HEK293T (cell line): ENCODE measurements at regions not wholly inside any gene's neighbourhood (a gene's known extent, or its start where the extent isn't known, plus 50 kb on each side); places are given as distances from the start of the nearest gene placed in this dataset.

ENCODE experiments used
- CTCF ChIA-PET: fragments of 350-600 bp; formaldehyde crosslinking; extraction: SDS; loops from one replicate; lab custom pipeline; 2021; ENCODE audit warnings: antibody characterized with exemption, inconsistent platforms; lab: Yijun Ruan, JAX
- POLR2A ChIA-PET: fragments of 350-600 bp; formaldehyde crosslinking; extraction: SDS; loops from one replicate; lab custom pipeline; 2020; ENCODE audit warnings: antibody characterized with exemption, inconsistent platforms; lab: Yijun Ruan, JAX
- DNase-seq: peaks from one replicate; pipeline ENCODE4 v3.0.0; 2012; ENCODE audit warnings: mixed read lengths; ENCODE audit errors: extremely low spot score
- ARNT ChIP-seq: fragments of 450-650 bp; IDR thresholded peaks from 2 replicates; pipeline ENCODE4 v1.6.1; 2017; ENCODE audit warnings: mild to moderate bottlenecking
- BHLHE40 ChIP-seq: fragments of 450-650 bp; IDR thresholded peaks from 2 replicates; pipeline ENCODE4 v1.6.1; 2016; ENCODE audit warnings: mild to moderate bottlenecking, moderate library complexity, borderline replicate concordance
- CTBP1 ChIP-seq: fragments of 450-650 bp; IDR thresholded peaks from 2 replicates; pipeline ENCODE4 v1.6.1; 2016; ENCODE audit warnings: borderline replicate concordance
- ELF4 ChIP-seq: fragments of 450-650 bp; IDR thresholded peaks from 2 replicates; pipeline ENCODE4 v1.6.1; 2017; ENCODE audit warnings: antibody characterized with exemption
- FOXA1 ChIP-seq: fragments of 450-650 bp; IDR thresholded peaks from 2 replicates; pipeline ENCODE4 v1.6.1; 2016; ENCODE audit warnings: mild to moderate bottlenecking
- FOXK2 ChIP-seq: fragments of 450-650 bp; IDR thresholded peaks from 2 replicates; pipeline ENCODE4 v1.6.1; 2016; ENCODE audit warnings: mild to moderate bottlenecking
- FOXM1 ChIP-seq: fragments of 450-650 bp; IDR thresholded peaks from 2 replicates; pipeline ENCODE4 v1.6.1; 2017; ENCODE audit warnings: mild to moderate bottlenecking, borderline replicate concordance
- HDGF ChIP-seq: fragments of 450-650 bp; IDR thresholded peaks from 2 replicates; pipeline ENCODE4 v1.6.1; 2017; ENCODE audit warnings: antibody characterized with exemption, borderline replicate concordance
- L3MBTL2 ChIP-seq: fragments of 450-650 bp; conservative IDR thresholded peaks from 2 replicates; pipeline ENCODE4 v1.6.1; 2016; ENCODE audit warnings: mild to moderate bottlenecking
- LEF1 ChIP-seq: fragments of 450-650 bp; IDR thresholded peaks from 2 replicates; pipeline ENCODE4 v1.6.1; 2017; ENCODE audit warnings: mild to moderate bottlenecking, borderline replicate concordance
- NFRKB ChIP-seq: fragments of 450-650 bp; IDR thresholded peaks from 2 replicates; pipeline ENCODE4 v1.6.1; 2016; ENCODE audit warnings: mild to moderate bottlenecking, moderate library complexity
- PKNOX1 ChIP-seq: fragments of 450-650 bp; IDR thresholded peaks from 2 replicates; pipeline ENCODE4 v1.6.1; 2016
- SP1 ChIP-seq: fragments of 450-650 bp; IDR thresholded peaks from 2 replicates; pipeline ENCODE4 v1.6.1; 2017
- SUZ12 ChIP-seq: fragments of 450-650 bp; IDR thresholded peaks from 2 replicates; pipeline ENCODE4 v1.6.1; 2016; ENCODE audit warnings: mild to moderate bottlenecking
- TARDBP ChIP-seq: fragments of 450-650 bp; IDR thresholded peaks from 2 replicates; pipeline ENCODE4 v1.6.1; 2016
- ZNF384 ChIP-seq: fragments of 450-650 bp; IDR thresholded peaks from 2 replicates; pipeline ENCODE4 v1.6.1; 2016

- ChIA-PET CTCF (no interaction called here), POLR2A (no interaction called here)
- TF ChIP-seq ELF4: no peak
- no peak for TF ChIP-seq ARNT
- no peak for TF ChIP-seq TARDBP
- no peak for TF ChIP-seq PKNOX1
- no peak for TF ChIP-seq HDGF
- no peak for TF ChIP-seq FOXA1
- no peak for TF ChIP-seq NFRKB
- TF ChIP-seq SP1: no peak
- TF ChIP-seq BHLHE40: no peak
- TF ChIP-seq FOXK2: no peak
- no peak for DNase-seq
These were observed 696.6 kb upstream of the TMEM132C start for GRCh38 chr12:127570387-127570786.

GRCh38 chr12:127570793-127571360 is 696.1 kb upstream of the TMEM132C start:
- POLR2A ChIA-PET: no interaction called here
- DNase-seq: no peak
- CTCF ChIA-PET: interaction anchor here (0.6 kb wide), 1 partner anchor 391 kb away, joined by 3 read pairs; no protein-coding TSS in a partner anchor
- TF ChIP-seq ZNF384 (no peak), L3MBTL2 (no peak), CTBP1 (no peak), SUZ12 (no peak), HDGF (no peak), TARDBP (no peak), NFRKB (no peak), FOXA1 (no peak), BHLHE40 (no peak), FOXK2 (no peak), ARNT (no peak), FOXM1 (no peak), PKNOX1 (no peak), SP1 (no peak), ELF4 (no peak), LEF1 (no peak)

GRCh38 chr12:127571578-127571977 is 695.4 kb upstream of the TMEM132C start:
- ChIA-PET POLR2A (no interaction called here), CTCF (interaction anchor here (0.6 kb wide), 1 partner anchor 391 kb away, joined by 3 read pairs; no protein-coding TSS in a partner anchor)
- no peak for TF ChIP-seq TARDBP
- TF ChIP-seq LEF1: no peak
- TF ChIP-seq PKNOX1: no peak
- no peak for TF ChIP-seq BHLHE40
- TF ChIP-seq FOXM1: no peak
- TF ChIP-seq SUZ12: no peak
- TF ChIP-seq ZNF384: no peak
- no peak for TF ChIP-seq SP1
- TF ChIP-seq HDGF: no peak
- no peak for TF ChIP-seq ELF4
- no peak for DNase-seq

- POLR2A ChIA-PET: no interaction called here
- CTCF ChIA-PET: no interaction called here
- no peak for DNase-seq
- TF ChIP-seq ZNF384 (no peak), FOXA1 (no peak), ARNT (no peak), L3MBTL2 (no peak), ELF4 (no peak)
These were observed 687.5 kb upstream of the TMEM132C start for GRCh38 chr12:127579446-127579845.

- DNase-seq: no peak
- TF ChIP-seq L3MBTL2 (no peak), ARNT (no peak), ZNF384 (no peak), SUZ12 (no peak), HDGF (no peak), FOXM1 (no peak), BHLHE40 (no peak), LEF1 (no peak), ELF4 (no peak), FOXK2 (no peak), PKNOX1 (no peak), CTBP1 (no peak), TARDBP (no peak), SP1 (no peak), NFRKB (no peak), FOXA1 (no peak)
- ChIA-PET POLR2A (no interaction called here), CTCF (no interaction called here)
These were observed 684.9 kb upstream of the TMEM132C start for GRCh38 chr12:127582074-127582473.

- CTCF ChIA-PET: no interaction called here
- TF ChIP-seq FOXK2 (no peak), FOXM1 (no peak), FOXA1 (no peak), PKNOX1 (no peak), SP1 (no peak), CTBP1 (no peak), BHLHE40 (no peak), HDGF (no peak), L3MBTL2 (no peak)
These were observed 683.9 kb upstream of the TMEM132C start for GRCh38 chr12:127583041-127583440.

More at GRCh38 chr12:127583041-127583440, 683.9 kb upstream of the TMEM132C start:
- DNase-seq: no peak
- POLR2A ChIA-PET: no interaction called here
